GM21737 (cell line): ENCODE measurements at regions not wholly inside any gene's neighbourhood (a gene's known extent, or its start where the extent isn't known, plus 50 kb on each side); places are given as distances from the start of the nearest gene placed in this dataset.

Source experiments
- ATAC-seq: cut with Tn5 transposase; IDR thresholded peaks from one replicate; pipeline ENCODE4 v1.9.1; 2021; ENCODE audit warnings: mild to moderate bottlenecking, moderate library complexity; ENCODE audit not compliant: unreplicated experiment

- no peak for ATAC-seq
Measured at GRCh38 chr2:183283209-183283608, 159.0 kb downstream of the NUP35 start.

GRCh38 chr2:183284606-183285005 is 160.4 kb downstream of the NUP35 start:
- ATAC-seq, result no peak

- ATAC-seq, result no peak
Measured at GRCh38 chr2:183291436-183291835, 167.2 kb downstream of the NUP35 start.

- no peak for ATAC-seq
Measured at GRCh38 chr2:183292028-183292427, 167.8 kb downstream of the NUP35 start.

- no peak for ATAC-seq
Measured at GRCh38 chr2:183339311-183339710, 215.1 kb downstream of the NUP35 start.

DNA sequence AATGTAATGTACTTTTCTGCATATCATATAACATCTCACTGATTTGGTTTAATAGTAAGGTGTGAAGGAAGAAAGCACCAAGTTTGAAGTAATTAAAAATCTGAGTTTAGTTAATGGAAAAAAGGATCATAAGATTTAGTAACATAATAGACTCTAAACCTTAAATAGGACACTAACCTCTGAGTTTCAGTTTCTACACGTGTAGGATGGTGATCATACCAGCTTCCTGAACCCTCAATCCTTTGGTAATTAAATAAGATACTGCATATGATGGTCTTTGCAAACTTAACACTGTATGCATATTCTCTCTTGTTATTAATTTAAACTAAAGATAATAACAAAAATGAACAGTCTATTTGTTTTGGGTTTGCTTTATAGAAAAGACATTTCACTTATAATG is 216.8 kb downstream of the NUP35 start:
- ATAC-seq, result no peak

GRCh38 chr2:183347969-183348368 is 223.7 kb downstream of the NUP35 start:
- ATAC-seq, result no peak

DNA sequence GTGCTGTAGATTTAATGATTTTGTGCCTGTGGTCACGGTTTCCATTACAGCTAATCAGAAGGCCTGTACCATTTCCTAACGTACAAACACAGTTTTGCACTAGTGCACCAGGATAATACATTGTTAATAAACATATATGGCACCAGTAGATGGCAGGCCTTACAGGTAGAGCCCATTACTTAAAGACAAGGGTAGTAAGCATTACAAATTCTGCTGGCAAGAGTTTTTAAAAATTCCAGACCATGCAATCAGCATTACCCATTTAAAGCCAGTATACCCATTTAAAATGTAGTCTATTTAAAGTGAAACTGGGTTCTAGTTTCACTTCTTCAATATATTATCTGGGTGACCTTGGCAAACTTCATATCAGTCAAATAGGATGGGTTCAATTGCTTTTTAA is 224.2 kb downstream of the NUP35 start:
- peak; percentile 57 for ATAC-seq

DNA sequence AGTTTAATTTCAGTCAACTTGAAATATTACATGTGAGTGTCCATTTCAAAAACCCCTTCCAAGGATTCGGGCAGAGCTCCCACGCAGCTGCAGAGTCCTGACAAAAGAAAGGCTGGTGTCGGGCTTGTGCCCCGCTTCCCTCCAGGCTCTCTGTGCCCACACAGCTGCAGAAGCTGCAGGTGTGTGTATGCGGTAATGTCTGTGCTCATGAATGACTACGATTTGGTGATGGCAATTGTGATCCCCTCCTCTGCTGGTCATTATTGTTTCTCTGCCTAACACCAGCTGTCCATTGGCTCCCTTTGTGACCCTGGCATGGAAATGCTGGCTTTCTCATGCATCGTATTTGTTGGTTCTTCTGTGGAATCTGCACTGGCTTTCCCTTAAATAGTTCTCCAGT is 224.8 kb downstream of the NUP35 start:
- ATAC-seq, result no peak

DNA sequence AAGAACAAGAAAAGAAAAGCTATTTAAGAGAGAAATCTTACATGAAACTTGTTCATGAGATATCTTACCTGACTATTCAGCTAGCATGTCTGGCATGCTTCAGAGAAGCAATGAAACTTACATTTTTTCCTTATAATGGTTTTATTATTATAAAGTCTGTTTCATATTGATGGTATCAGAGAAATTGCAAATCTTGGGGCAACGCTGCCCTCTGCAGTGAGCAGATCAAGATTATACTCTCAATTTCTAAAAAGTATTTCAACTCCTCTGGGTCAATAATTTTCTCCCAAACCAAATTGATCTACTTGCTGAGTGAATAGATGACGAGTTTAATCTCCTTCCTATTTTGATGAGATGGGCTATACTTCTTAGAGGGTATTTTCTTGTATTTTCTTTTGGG is 235.6 kb downstream of the NUP35 start:
- ATAC-seq, result no peak

- no peak for ATAC-seq
Measured at GRCh38 chr2:183371545-183371944, 247.3 kb downstream of the NUP35 start.

DNA sequence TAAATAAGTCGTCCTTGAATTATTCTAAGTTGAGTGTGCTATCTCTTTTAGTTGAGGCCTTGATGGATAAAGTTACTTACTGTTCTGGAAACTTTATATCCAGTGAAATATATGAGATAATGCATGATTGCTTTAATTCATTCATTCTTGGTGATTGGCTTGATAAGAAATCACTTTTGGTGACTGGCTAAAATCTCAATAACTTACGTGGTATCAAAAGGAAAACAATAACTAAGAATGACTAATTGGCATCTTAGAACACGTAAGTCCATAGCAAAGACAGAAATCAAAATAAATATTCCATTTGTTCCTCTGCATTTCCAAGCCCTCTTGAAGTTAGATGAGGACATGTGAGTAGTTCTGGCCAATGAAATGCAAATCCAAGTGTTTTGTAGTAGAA is 251.6 kb downstream of the NUP35 start:
- no peak for ATAC-seq

GRCh38 chr2:183383854-183384253 is 259.6 kb downstream of the NUP35 start:
- no peak for ATAC-seq

DNA sequence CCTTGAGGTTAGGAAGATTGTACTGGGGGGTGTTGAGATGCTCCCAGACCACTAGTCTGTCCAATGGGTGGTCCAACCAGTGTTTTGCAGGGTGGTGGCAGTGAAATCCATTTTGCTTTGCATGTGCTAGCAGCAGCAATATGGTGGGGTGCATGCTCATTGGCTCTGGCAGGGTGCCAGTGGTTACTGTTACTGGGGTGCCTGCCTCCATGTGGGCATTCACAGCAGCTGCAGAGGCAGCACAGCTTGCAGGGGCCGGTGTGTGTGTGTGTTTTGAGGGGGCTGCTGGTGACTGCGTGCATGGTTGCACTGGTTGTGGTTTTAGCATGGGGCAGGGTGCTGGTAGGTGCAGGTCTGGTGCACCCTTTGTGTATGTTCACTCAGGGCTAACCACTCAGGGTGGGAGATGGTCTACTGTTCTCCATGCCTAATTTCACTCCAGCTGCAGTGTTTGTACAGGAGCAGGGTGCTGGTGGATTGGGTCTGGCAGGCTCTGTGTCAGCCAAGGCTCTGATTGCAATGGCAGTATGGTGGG is 265.4 kb downstream of the NUP35 start:
- no peak for ATAC-seq

- ATAC-seq, result no peak
Measured at GRCh38 chr2:183390109-183390508, 265.9 kb downstream of the NUP35 start.

DNA sequence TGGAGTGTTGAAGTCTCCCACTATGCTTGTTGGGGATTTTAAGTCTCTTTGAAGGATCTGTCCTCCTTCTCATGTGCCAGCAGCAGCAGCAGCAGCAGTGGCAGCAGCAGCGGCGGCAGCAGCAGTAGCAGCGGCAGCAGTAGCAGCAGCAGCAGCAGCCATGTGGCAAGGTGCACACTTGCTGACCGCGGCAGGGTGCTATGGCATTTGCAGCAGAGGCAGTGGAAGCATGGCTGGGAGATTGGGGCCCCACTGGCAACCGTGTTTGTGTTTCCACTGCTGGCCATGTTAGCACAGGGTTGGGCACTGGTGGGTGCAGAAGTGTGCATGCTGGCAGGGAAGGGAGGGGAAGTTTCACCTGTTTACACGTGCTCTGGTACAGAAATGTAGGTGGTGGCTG is 280.1 kb downstream of the NUP35 start:
- no peak for ATAC-seq

GRCh38 chr2:183408562-183408961 is 284.3 kb downstream of the NUP35 start:
- no peak for ATAC-seq

GRCh38 chr2:183409662-183410061 is 285.4 kb downstream of the NUP35 start:
- ATAC-seq, result no peak

- ATAC-seq, result no peak
Measured at GRCh38 chr2:183416753-183417152, 292.5 kb downstream of the NUP35 start.

DNA sequence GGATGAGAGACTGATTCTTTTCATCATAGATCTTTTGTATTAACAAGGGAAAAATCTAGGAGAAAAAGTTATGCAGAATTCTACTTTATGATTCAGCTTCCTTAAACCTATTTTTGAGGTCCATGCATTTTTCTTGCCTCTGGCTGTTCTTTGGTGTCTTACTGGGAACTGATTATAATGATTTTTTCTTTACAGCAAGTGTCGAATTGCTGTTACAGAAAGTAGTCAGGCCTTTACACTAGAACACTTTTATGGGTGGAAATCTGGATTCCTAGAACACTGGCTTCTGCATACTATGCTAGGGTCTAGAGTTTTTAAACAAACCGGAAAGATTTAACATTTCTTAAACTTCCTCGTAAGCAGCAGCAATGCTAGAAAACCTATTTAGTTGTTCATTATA is 302.6 kb downstream of the NUP35 start:
- ATAC-seq, result no peak

DNA sequence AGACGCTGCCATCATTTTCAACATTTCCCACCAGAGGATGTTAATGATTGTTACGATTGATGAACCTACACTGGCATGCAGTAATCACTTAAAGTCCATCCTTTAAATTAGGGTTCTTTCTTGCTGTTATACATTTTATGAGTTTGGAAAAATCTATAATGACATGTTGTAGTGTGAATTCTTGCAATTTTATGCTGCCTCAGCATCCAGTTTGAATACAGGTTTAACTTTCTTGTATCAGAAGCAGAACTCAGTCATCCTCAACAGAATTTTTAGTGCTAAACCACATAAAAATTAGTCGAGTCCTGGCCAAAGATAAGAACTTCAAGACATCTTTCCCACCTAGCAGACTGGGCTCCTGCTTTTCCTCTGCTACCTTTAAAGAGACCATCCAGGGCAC is 303.3 kb downstream of the NUP35 start:
- ATAC-seq, result no peak

DNA sequence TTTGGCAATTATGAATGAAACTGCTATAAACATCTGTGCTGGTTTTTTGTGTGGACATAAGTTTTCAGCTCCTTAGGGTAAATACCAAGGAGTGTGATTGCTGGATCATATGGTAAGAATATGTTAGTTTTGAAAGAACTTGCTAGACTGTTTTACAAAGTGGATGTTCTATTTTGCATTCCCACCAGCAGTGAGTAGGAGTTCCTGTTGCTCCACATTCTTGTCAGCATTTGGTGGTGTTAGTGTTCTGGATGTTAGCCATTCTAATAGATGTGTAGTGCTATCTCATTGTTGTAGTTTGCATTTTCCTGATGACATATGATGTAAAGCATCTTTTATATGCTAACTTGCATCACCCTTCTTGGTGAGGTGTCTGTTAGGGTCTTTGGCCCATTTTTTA is 304.6 kb downstream of the NUP35 start:
- ATAC-seq, result no peak

DNA sequence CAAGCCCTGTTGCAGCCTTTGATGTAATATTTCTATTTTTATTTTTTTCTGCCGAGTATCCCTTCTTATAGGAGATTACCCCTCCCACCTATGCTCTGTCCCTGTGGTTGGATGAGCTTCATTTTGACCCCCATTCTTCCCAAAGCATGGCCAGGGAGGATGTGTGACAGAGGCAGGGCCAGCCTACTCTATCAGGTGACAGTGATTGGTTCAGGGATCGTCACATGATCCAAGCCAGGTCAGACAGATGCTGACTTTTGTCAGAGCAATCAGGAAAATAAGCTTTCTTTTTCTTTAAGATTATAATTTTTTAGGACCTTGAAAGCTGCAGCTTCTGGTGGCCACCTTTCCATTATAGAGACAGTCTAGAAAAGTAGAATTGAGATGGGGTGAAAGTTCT is 314.3 kb downstream of the NUP35 start:
- no peak for ATAC-seq

DNA sequence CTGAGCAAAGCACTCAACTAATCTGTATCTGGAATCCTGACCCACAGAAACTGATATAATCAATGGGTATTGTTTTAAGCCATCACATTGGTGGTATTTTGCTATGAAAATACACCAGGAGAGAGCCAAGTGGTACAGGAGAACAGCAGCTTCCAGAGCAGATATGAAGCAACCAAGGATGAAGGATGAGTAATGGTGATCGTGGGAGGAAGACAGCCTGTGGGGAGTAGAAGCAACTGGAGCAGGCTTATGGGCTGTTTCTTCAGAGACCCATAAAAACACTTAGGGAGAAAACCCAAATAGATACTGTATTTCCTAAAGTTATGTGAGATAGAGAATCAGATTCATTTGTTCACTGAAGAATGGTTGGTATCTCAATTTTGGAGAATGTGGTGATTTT is 330.8 kb downstream of the NUP35 start:
- no peak for ATAC-seq
